IPS-NIHi7 (cell line): ENCODE measurements at regions not wholly inside any gene's neighbourhood (a gene's known extent, or its start where the extent isn't known, plus 50 kb on each side); places are given as distances from the start of the nearest gene placed in this dataset.
"Not testable (repeated sequence)": the region's sequence is repeated elsewhere in the genome, so short reads cannot be mapped to it uniquely, and the experiment has no call there.

Experiments used
- DNase-seq: peaks from one replicate; pipeline ENCODE4 v3.0.0; 2012; ENCODE audit warnings: mixed read lengths; ENCODE audit errors: extremely low spot score

GRCh38 chr18:51458861-51459260 lies 261.4 kb upstream of the MEX3C start:
- DNase-seq: no peak

- no peak for DNase-seq
These were observed 264.5 kb upstream of the MEX3C start for GRCh38 chr18:51461956-51462355.

GRCh38 chr18:51463483-51464136 lies 266.1 kb upstream of the MEX3C start:
- DNase-seq: no peak

DNA sequence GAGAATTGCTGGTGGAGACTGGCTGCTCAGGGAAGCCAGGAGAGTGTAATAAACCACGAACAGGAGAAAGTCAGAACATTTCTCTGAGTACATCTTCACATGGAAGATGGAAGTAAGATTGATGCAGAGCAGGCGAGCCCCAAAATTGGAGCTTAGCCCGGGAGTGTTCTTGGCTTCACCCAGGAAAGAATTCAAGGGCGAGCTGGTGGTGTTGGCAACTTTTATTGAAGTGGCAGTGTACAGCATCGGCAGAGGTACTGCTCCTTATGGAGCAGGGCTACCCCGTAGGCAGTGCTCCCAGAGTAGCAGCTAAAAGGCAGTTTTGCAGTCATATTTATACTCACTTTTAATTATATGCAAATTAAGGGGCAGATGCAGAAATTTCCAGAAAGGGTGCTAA lies 281.4 kb upstream of the MEX3C start:
- DNase-seq: no peak

GRCh38 chr18:51479736-51480135 lies 282.3 kb upstream of the MEX3C start:
- DNase-seq: no peak

- DNase-seq: no peak
These were observed 283.2 kb upstream of the MEX3C start for GRCh38 chr18:51480407-51481261.

GRCh38 chr18:51486735-51487366 lies 289.4 kb upstream of the MEX3C start:
- DNase-seq: no peak

DNA sequence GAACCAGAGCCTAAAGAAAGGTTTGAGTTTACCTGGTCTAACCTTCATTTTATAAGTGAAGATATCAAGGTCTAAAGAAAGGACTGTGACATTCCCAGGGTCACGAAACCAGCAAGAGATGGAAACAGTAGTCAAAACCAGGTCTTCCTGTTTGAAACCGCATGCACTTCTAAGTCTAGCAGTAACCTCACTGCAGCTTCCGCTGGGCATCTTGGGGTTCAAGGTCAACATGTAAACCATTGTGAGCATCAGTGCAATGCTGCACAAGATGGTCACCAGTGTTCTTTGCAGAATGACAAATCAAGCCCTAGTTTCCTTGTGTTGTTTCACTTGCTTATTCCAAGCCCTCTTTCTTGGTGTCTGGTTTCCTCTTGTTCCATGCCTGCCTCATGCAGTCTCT lies 292.9 kb upstream of the MEX3C start:
- no peak for DNase-seq

- no peak for DNase-seq
These were observed 293.4 kb upstream of the MEX3C start for GRCh38 chr18:51490860-51491259.

DNA sequence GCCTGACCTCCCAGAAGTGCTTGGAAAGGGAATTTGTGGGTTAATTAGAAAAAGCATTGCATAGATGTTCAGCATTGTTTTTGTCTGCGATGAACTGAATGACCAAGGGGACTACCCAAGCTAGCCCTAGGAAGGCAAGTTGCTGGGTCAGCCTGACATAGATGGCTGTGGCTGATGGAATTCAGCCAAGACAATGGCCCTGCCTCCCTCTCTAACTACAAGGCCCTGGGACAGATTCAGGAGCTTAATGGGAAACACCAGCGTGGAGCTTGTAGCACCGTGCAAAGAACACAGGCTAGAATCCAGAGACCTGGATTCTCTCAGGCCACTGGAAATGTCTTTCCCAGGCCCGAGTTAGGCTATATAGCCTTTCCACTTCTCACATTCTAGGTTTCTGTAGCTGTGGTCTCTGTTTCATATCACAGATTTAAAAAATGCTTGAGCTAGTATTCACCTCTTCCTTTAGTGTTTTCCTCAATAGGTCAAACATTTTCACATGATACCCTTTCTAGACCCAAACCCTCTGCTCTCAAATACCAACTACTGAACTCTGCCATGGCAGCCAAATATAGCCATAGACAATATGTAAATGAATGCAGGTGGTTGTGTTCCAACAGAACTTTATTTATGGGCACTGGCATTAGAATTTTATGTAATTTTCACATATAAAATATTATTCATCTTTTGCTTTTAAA lies 294.3 kb upstream of the MEX3C start:
- no peak for DNase-seq

GRCh38 chr18:51498085-51498855 lies 300.8 kb upstream of the MEX3C start:
- DNase-seq: no peak

- DNase-seq: no peak
These were observed 305.9 kb upstream of the MEX3C start for GRCh38 chr18:51503351-51503750.

- no peak for DNase-seq
These were observed 309.3 kb upstream of the MEX3C start for GRCh38 chr18:51506811-51507210.

- not testable (repeated sequence) for DNase-seq
These were observed 310.9 kb upstream of the MEX3C start for GRCh38 chr18:51508410-51508809.

GRCh38 chr18:51510020-51510419 lies 312.5 kb upstream of the MEX3C start:
- no peak for DNase-seq

DNA sequence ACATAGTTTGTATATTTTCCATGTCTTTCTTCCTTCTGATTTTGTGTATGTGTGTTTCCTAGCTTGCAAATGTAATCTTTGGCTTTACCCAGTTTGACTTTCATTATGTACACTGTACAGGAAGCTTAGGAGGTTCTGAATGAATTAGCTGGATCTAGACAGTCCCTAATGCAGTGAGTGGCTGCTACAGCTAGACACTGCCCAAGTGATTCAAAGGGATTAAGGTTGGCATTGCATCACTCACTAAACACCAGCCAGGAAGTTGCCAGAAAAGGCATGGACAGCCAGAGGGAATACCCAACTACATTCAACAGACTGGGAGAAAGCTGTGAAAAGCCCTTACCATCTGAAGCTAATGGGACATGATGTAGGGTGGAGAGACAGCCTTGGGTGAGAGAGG lies 316.0 kb upstream of the MEX3C start:
- DNase-seq: no peak

DNA sequence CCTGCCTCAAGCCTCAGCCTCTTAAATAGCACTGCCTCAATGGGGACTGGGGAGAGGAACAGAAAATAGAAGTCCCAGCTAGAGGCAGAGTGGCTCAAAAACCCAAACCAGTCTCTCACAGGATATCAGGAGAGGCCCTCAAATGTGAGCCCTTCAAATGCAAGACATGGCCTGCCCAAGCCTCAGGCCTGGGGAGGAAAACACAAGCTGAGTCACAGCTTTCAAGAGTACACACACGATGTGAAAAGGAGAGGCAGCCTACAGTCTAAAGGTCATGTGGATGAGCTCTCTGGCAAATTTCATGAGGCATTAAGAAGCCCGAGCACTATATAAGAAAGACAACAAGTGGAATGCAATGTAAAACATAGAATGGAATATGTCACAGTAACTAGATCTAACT lies 316.6 kb upstream of the MEX3C start:
- no peak for DNase-seq

- DNase-seq: no peak
These were observed 319.1 kb upstream of the MEX3C start for GRCh38 chr18:51516478-51517038.

GRCh38 chr18:51519571-51519970 lies 322.1 kb upstream of the MEX3C start:
- DNase-seq: no peak

GRCh38 chr18:51520676-51521180 lies 323.2 kb upstream of the MEX3C start:
- DNase-seq: no peak

DNA sequence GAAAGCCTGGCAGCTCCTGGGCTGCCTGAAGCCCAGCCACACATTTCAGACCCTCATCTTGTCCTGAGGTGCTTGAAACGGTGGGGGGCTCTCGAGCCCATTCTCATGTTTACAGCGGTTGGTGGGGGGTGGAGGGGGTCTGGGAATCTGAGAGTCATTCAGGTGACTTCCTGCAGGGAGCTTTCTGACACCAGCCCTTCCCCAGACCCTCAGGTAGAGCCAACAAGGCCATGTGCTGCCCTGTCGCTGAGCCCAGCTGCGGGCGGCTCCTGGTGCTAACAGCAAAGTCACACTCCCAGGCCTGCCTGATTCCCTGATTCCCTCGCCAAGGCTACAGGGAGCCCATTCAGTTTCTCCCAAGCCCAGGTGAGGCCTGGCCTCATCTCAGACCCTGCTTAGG lies 324.9 kb upstream of the MEX3C start:
- DNase-seq: peak; percentile 63
